GM12891 (cell line): ENCODE measurements at regions not wholly inside any gene's neighbourhood (a gene's known extent, or its start where the extent isn't known, plus 50 kb on each side); places are given as distances from the start of the nearest gene placed in this dataset.

Experiments used
- DNase-seq: peaks from one replicate; pipeline ENCODE4 v3.0.0; 2011; ENCODE audit warnings: low spot score; ENCODE audit not compliant: insufficient read length
- FAIRE-seq: peaks from 2 replicates; lab custom pipeline; 2011; peaks lifted over from hg19 to GRCh38; lab: Jason Lieb, UNC
- PAX5 ChIP-seq: IDR thresholded peaks from 2 replicates; pipeline ENCODE4 v1.6.1; 2011; ENCODE audit warnings: low read length, moderate library complexity, mild to moderate bottlenecking; ENCODE audit not compliant: insufficient read depth, severe bottlenecking
- POLR2A ChIP-seq: IDR thresholded peaks from 2 replicates; pipeline ENCODE4 v1.6.1; 2011; ENCODE audit warnings: low read depth, low read length, control low read depth
- POLR2AphosphoS5 ChIP-seq: IDR thresholded peaks from 2 replicates; pipeline ENCODE4 v1.6.1; 2011; ENCODE audit warnings: low read depth, low read length, control low read depth
- POU2F2 ChIP-seq: IDR thresholded peaks from 2 replicates; pipeline ENCODE4 v1.6.1; 2011; ENCODE audit warnings: low read depth, mild to moderate bottlenecking, control low read depth, low read length, moderate library complexity
- SPI1 ChIP-seq: IDR thresholded peaks from 2 replicates; pipeline ENCODE4 v1.6.1; 2011; ENCODE audit warnings: low read depth, low read length, control low read depth
- TAF1 ChIP-seq: IDR thresholded peaks from 2 replicates; pipeline ENCODE4 v1.6.1; 2011; ENCODE audit warnings: low read depth, low read length, control low read depth

DNA sequence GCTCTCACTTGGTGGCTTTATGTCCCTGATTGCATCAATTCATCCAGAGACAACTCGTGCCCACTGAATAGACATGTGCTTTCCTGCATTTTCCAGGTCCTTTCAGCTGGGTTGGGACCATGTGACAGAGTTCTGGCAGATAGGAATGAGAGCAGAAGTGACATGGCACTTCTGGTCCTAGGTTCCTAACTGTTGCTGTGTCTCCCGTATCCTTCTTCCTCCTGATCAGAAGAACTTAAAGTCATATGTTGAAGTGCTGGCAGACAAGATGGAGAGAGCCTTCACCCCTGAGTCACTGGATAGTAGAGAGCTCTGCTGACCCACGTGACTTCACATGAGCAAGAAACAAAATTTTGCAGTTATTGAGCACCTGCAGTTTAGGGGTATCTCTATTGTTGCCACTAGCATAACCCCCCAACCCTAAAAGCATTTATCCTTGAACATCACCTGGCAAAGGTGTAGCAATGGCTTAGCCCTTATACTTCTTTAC, 80.0 kb downstream of the NREP start:
- DNase-seq, result no peak
- FAIRE-seq, result no peak
- TF ChIP-seq POLR2A, result no peak
- TF ChIP-seq POU2F2, result no peak

DNA sequence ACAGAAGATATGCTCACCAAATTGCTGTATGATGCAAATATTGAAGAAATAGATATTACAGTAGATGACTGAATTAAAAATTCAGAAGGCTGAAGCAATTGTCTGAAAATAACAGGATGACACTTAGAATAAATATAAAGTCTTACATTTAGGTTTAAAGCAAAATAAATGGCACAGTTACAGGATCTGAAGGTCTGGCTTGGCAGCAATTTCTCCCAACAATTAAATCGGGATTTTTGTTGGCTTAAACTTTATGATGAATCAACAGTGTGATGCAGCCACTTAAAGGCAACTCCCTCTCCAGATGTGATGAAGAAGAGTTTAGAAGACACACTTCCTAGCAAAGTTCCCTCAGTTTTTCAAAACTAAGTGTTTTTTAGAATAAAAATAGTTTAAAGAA, 80.5 kb downstream of the NREP start:
- FAIRE-seq (no peak), DNase-seq (no peak)
- TF ChIP-seq POU2F2 (no peak), TAF1 (no peak), POLR2AphosphoS5 (no peak), POLR2A (no peak), PAX5 (no peak), SPI1 (no peak)

DNA sequence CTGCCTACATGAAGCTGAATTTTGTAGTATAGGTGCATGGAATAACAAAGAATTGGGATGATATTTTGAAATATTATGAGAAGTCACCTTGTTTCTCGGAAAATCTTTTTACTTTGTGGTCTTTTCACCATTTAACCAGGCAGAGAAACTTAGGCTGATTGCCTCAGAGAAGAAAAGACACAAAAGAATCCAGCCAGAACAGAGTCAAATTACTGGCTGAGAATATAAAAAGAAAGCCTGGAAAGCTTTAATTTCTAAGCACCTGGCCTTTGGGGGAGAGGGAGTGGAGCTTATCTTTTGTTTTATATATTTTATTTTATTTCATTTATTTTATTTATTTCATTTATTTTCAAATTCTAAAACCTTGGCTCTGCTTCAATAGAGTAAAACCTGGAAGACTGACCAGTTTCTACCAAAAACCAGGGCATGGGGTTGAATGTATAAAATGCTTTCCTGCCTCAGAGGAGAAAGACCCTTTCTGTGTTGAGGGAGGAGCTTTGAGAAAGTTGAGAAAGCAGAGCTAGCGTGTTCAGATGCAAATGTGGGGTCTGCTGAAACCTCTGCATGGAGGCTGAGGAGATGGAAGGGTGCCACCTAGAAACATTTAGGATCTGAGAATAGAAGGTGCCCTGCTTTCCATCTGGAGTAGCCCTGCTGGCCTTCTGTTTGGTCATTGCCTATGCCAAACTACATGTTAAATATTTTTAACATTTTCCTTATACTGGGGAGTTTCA, 81.6 kb downstream of the NREP start:
- DNase-seq (no peak), FAIRE-seq (no peak)
- TF ChIP-seq POLR2AphosphoS5 (no peak), SPI1 (no peak), POU2F2 (no peak), PAX5 (no peak), TAF1 (no peak), POLR2A (no peak)

- DNase-seq, result no peak
- no peak for TF ChIP-seq POLR2A
- no peak for TF ChIP-seq PAX5
- TF ChIP-seq POLR2AphosphoS5, result no peak
- TF ChIP-seq SPI1, result no peak
- no peak for TF ChIP-seq TAF1
- TF ChIP-seq POU2F2, result no peak
- no peak for FAIRE-seq
Observed at GRCh38 chr5:111673891-111674626, 82.9 kb downstream of the NREP start.

- FAIRE-seq, result peak; percentile 23
- no peak for TF ChIP-seq PAX5
- TF ChIP-seq SPI1, result no peak
- TF ChIP-seq POU2F2, result no peak
- TF ChIP-seq POLR2A, result no peak
- TF ChIP-seq TAF1, result no peak
- no peak for TF ChIP-seq POLR2AphosphoS5
- no peak for DNase-seq
Observed at GRCh38 chr5:111672099-111672498, 84.9 kb downstream of the NREP start.

GRCh38 chr5:111670826-111671492, 86.0 kb downstream of the NREP start:
- FAIRE-seq (no peak), DNase-seq (no peak)
- TF ChIP-seq POLR2AphosphoS5 (no peak), TAF1 (no peak)

DNA sequence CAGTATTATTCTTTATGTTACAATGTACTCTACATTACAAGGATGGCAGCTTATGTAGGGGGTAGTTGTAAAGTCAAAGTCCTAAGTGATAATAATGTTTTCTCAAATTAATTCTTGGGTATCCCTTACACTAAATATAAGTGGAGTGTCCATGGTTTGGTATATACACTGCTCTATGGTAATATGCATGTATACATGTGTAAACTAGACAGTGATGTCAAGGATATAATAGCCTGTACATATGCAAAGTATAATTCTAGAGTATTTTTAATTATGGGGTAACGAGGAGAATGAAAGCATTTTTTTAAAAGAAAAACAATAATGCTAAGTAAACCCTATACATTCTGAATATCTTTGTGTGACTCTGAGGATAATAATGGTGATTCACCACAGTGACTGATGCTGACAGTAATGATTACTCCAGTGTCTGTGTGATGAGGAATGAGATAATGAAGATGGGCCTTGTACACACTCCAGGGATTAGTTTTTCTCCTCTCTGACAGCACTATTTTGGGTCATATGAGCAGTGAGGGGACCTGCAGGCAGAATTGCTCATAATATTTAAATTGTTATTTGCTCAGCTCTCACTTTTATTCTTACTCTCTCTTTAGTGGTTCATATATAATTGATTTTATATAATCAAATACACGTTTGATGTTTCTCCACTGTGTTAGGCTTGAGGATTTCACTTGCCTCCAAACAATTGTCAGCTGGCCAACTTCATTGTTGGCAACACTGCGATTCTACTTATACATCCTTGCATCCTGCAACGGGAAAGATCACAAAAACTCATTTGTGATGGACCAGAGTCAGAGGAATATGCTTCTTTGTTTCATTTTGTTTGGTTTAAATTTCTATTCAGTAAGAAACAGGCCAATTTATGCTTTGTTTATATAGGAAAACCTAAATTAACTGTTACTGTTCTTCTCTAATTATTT, 88.2 kb downstream of the NREP start:
- TF ChIP-seq PAX5 (no peak), POLR2A (no peak), POLR2AphosphoS5 (no peak), POU2F2 (no peak), TAF1 (no peak), SPI1 (no peak)
- no peak for FAIRE-seq
- no peak for DNase-seq

- DNase-seq (no peak), FAIRE-seq (no peak)
- TF ChIP-seq TAF1 (no peak), PAX5 (no peak), POU2F2 (no peak), SPI1 (no peak), POLR2A (no peak), POLR2AphosphoS5 (no peak)
Observed at GRCh38 chr5:111667128-111667736, 89.8 kb downstream of the NREP start.

DNA sequence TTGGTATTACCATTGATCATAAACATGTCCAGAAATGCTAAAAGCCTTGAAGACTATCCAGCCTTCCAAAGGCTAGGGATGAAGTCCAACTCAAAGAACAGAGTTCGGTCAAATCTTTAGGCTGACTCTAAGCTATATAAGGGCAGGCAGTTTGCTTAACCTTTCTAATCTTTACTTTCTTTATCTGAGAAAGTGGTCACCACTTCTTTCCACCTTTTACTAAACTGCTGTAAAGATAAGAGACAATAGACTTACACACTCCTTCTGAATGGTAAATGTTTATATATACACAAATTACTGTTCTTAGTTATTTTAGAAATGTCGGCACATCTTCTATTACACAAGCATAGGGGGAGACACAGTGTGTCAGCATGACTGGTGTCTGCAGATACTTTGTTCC, 100.4 kb downstream of the NREP start:
- DNase-seq (no peak), FAIRE-seq (no peak)
- TF ChIP-seq SPI1 (no peak), POLR2AphosphoS5 (no peak), POU2F2 (no peak), POLR2A (no peak), PAX5 (no peak), TAF1 (no peak)
